CD4-positive, alpha-beta T cell treated with Interleukin-17A for 4 hours (primary cell): ENCODE measurements at regions not wholly inside any gene's neighbourhood (a gene's known extent, or its start where the extent isn't known, plus 50 kb on each side); places are given as distances from the start of the nearest gene placed in this dataset.

ENCODE experiments used
- DNase-seq: peaks from one replicate; pipeline ENCODE4 v3.0.0-alpha.2; 2020; ENCODE audit warnings: mixed read lengths

- no peak for DNase-seq
These were observed 185.8 kb downstream of the GLI2 start for GRCh38 chr2:120921457-120921856.

DNA sequence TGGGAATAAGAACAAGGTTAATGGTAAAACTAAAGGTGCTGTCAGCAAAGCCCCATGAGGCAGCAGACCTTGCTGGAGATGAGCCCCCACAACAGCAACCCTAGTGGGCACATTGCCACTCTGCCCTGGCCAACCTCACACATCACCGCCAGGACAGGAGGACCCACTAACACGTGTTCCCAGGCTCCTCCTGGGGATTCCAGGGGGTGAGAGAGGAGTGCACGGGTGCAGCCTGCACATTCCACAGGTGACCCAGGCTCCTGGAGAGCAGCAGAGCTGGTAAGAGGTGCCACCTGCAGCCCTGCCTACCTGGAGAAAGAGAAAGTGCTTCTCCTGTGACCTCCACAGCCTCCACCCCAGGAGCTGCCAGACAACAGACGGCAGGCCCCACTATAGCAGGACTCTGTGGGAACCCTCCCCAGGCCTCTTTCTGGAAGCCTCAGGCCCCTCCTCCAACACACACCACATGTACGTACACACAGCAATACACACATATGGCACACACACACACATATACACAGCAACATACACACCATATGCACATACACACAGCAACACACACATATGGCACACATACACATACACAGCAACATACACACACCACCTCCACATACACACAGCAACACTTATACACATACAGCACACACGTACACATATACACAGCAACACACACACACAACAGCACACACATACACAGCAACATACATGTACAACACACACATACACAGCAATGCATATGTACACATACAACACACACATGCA lies 187.1 kb downstream of the GLI2 start:
- no peak for DNase-seq

- no peak for DNase-seq
These were observed 187.8 kb downstream of the GLI2 start for GRCh38 chr2:120923426-120923825.

- no peak for DNase-seq
These were observed 189.3 kb downstream of the GLI2 start for GRCh38 chr2:120924924-120925323.

DNA sequence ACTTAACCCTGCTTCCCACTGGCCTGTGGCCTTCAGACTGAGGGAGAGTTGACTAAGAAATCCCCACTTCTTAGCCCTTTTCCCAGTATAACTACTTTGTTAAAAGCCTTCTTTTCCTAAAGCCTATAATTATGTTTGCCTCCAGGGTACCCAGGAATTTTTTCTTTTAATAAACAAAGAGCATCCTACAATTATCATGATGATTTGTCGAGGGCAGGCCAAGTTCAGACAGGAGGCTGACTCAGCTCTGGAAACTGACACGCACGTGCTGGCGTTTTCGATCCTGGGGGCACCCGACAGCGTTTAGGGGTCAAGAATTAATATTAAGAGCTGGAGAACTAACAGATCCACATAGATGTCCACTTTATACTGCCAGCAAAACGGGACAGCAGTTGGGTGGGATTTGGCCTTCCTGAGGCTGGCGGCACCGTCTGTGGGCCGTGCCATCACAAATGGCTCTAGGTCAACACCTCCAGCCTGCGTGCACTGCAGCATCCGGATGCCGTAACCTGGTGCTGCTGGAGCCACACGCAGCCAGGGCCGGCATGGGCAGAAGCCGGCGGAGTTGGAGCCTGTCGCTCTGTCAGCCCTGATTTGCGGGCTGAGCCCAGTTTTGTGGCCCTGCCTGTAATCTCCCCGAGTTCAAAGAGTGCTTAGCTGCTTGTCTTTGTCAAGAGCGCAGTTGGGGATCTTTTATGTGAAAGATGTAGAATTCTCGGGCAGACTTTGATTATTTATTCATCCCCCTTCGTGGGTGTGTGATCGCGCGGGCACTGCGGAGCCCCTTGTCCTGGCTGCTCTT lies 191.0 kb downstream of the GLI2 start:
- DNase-seq: no peak

GRCh38 chr2:120927265-120927628 lies 191.6 kb downstream of the GLI2 start:
- no peak for DNase-seq

DNA sequence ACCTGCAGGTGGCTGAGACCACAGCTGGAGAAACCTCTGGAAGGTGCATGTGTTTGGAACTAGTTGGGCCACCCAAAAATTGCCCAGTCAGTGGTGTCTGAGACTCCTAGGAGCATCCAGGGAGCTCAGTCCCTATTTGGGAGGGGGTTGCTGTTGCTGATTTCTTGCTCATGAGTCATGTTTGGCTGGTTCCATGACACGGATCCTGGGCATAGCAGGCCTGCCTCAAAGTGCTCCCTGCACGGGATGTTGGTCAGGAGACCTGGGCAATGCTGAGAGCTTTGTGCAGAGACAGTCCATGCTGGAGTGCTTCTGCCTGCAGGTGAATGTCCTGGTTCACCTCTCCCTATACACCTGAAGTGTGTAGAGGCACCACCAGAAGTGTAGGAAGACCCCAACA lies 194.2 kb downstream of the GLI2 start:
- DNase-seq: no peak

- no peak for DNase-seq
These were observed 194.6 kb downstream of the GLI2 start for GRCh38 chr2:120930236-120930635.

- DNase-seq: no peak
These were observed 195.2 kb downstream of the GLI2 start for GRCh38 chr2:120930864-120931263.

GRCh38 chr2:120932472-120932871 lies 196.8 kb downstream of the GLI2 start:
- no peak for DNase-seq

- DNase-seq: no peak
These were observed 197.2 kb downstream of the GLI2 start for GRCh38 chr2:120932881-120933280.

GRCh38 chr2:120933693-120934573 lies 198.3 kb downstream of the GLI2 start:
- no peak for DNase-seq

DNA sequence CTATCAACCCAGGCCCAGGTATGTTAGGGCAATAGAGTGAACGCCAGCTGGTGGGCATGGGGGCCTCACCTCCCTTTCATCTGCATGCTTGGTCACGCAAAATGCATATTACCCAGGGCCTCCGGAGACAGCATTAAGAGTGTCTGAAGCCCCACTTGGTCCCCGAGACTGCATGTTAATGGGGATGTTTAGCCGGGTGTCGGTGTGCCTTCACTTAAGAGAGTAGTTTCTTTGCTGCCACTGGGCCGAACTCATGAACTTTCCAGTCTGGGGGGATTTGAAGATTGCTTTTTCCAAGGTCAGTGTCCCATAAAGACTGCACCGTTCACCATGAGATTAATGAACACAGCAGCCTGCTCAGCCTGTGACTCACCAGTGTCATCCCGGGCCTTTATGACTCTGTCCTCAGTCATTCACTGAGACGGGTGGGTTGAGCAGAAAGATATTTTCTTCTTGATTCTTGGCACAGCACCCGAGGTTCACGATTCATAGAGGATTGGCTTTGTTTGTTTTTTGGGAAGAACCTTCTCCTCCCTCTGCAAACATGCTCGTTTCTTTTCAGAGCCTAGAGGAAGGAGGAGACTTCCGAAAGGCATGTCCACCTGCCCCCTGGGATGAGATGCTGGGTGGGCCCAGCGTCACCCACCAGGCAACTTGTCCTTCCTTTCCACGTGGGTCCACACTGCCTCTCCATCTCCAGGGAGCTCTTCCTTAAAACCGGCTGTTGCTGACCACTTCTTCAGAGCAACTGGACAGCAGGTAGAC lies 199.1 kb downstream of the GLI2 start:
- DNase-seq: no peak

- no peak for DNase-seq
These were observed 200.0 kb downstream of the GLI2 start for GRCh38 chr2:120935339-120936313.

- DNase-seq: no peak
These were observed 201.0 kb downstream of the GLI2 start for GRCh38 chr2:120936476-120937334.

DNA sequence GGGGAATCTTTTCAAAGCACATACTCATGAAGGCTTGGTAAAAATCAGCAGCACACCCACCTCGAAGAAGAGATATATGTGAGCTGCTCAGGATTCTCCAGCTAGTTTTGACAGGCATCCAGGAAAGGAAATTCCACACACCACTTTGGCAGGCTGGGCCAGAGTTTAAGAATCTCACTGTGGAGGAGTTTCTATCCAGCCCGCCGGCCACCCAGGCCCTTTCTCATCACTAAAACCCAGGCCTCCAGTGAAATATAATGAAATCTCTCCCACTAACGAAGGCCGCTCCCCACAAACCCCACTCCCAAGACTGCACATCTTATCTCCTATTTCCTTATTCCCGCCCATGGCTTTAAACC lies 202.0 kb downstream of the GLI2 start:
- no peak for DNase-seq

DNA sequence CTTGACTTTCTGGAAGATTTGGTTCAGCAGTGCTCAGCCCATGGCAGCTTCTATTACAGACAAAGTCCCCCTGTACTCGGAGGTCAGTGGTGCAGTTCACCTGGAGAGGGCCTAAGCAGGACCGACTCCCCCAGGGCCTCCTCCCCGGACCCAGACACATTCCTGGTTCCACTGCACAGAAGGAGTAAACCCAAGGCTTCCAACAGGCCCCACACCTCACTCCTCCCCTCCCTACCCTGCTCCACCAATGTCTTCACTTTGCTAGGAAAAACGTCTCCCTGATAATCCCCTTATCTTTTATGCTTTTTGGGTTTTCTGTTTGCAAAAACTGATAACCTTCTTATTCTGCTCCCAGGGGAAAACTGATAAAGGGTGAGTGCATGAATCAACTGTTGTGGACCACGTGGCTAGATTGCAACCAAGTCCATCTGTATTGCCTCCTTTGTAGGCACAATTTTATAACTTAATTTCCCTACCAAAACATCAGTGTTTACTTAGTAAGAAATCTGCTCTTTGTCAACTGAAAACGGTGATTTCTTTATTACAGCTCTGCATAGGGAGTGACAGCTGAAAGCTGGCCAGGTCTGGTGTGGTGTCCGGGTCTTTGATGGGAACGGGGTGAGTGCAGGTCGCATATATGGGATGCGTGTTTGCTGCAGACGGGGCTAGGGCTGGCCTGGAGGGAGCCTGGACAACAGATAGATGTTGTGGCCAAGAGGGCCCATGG lies 202.5 kb downstream of the GLI2 start:
- DNase-seq: no peak

DNA sequence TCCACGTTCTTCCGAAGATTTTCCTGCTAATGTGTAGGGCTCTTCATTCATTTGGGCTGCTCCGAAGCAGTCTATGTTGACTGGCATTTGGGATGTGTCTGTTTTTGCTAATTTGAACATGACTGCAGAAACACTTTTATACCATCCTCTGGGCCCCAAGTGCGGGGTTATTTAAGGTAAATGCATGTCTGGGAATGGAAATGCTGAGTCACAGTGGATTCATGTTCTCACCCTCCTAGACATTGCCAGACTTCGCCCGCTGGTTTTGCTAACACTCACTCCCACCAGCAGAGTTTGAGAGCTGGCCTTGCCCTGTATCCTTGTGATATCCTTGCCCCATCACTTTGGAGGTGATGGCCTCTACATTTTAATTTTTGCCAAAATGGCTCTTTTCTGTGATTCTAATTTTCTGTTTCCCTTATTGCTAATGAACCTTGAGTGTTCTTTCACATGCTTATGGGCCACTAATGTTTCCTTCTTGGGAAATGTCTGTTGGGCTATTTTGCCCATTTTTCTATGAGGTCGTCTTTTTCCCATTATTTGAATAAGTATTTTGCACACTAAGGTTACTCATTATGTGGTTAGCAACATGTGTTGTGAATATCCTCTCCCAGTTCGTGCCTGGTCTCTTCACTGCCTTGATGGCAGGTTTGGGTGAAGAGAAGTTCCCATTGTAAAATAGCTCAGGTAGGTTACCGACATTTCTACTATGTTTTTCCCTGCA lies 204.1 kb downstream of the GLI2 start:
- no peak for DNase-seq

DNA sequence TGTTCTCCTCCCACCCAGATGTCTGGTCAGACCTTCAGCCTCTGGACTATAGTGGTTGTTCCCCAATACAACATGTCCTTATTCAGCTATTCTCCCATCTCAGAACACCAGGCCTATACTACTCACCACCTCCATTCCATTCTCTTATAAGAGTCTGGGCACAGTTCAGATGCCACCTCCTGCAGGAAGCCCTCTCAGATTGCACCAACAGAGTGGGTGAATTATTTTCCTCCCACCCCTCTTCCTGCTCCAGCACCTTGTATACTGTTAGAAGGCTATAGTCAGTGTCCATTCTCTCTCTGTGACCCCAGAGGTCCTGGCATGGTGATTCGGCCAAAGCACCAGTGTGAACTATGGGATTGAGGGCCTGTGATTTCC lies 204.6 kb downstream of the GLI2 start:
- DNase-seq: no peak
